GM12872 (cell line): ENCODE measurements at regions not wholly inside any gene's neighbourhood (a gene's known extent, or its start where the extent isn't known, plus 50 kb on each side); places are given as distances from the start of the nearest gene placed in this dataset.

Source experiments
- TF ChIP-seq, protein P1 (sequence below): IDR thresholded peaks from 3 replicates; pipeline ENCODE4 v1.5.1; 2011; ENCODE audit warnings: low read depth, mild to moderate bottlenecking, low read length, moderate library complexity; ENCODE audit not compliant: insufficient read depth

DNA sequence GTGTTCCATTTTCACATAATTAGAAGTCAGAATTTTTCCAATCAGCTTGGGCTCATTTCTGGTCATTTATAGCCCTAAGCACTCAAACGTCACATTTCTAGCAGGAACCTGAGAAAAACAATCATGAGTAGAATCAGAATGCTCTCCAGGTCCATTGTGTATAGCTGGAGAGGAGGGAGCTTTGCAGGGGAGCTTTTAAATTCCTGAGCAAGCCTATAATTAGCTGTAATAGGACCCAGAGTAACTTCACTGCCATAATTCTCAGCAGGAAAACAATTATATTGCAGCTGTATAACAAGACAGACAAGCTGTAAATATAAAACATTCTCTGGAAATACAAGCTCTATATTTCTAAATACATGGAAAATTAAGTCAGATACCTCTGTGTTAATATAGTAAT lies 637.6 kb upstream of the SGCD start:
- TF ChIP-seq, protein P1, sequence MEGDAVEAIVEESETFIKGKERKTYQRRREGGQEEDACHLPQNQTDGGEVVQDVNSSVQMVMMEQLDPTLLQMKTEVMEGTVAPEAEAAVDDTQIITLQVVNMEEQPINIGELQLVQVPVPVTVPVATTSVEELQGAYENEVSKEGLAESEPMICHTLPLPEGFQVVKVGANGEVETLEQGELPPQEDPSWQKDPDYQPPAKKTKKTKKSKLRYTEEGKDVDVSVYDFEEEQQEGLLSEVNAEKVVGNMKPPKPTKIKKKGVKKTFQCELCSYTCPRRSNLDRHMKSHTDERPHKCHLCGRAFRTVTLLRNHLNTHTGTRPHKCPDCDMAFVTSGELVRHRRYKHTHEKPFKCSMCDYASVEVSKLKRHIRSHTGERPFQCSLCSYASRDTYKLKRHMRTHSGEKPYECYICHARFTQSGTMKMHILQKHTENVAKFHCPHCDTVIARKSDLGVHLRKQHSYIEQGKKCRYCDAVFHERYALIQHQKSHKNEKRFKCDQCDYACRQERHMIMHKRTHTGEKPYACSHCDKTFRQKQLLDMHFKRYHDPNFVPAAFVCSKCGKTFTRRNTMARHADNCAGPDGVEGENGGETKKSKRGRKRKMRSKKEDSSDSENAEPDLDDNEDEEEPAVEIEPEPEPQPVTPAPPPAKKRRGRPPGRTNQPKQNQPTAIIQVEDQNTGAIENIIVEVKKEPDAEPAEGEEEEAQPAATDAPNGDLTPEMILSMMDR: no peak

DNA sequence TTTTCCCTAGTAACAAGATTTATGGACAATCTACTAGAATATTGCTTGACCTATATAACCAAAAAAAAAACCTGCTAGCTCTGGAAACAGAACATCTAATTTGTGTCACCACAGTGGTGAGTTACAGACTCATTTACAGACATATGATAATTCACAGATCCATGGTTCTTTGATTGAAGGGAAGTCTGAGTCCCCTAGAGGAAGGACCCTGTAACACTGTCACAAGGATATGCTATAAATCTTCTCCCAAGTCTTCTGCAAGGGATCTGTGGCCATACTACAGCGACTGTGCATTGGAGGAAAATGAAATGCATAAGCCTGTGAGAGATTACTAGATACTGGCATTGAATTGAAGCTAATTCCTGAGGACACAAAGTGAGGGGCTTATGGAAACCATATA lies 630.6 kb upstream of the SGCD start:
- TF ChIP-seq, protein P1: no peak

DNA sequence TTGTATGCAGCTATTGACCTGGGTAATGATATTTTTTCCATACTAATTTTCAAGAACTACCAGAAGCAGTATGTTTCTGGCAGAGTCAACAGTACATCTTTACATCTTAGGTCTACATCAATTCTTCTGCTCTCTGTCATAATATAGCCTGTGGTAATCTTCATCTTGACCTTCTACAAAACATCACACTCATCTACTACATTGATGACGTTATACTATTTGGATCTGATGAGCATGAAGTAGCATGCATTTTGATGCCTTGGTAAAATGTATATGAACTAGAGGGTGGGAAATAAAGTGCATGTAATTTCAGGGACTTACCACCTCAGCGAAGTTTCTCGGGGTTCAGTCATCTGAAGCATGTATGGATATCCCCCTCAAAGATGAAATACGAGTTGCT lies 629.7 kb upstream of the SGCD start:
- TF ChIP-seq, protein P1: no peak

DNA sequence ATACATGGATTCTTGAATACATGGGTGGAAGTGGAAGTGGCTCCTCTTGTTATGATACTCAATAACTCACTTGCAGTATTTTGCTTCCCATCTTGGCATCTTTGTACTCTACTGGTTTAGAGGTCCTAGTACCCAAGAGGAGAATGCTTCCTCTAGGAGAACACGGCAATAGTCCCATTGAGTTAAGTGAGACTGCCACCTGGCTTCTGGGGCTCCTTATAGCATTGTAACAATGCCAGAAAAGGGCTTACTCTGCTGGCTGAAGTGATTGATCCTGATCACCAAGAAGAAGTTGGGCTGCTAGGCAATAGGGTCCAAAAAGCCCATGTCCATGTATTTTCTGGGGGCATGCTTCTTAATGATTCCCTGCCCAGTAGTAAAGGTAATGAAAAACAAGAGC lies 627.6 kb upstream of the SGCD start:
- TF ChIP-seq, protein P1: no peak

DNA sequence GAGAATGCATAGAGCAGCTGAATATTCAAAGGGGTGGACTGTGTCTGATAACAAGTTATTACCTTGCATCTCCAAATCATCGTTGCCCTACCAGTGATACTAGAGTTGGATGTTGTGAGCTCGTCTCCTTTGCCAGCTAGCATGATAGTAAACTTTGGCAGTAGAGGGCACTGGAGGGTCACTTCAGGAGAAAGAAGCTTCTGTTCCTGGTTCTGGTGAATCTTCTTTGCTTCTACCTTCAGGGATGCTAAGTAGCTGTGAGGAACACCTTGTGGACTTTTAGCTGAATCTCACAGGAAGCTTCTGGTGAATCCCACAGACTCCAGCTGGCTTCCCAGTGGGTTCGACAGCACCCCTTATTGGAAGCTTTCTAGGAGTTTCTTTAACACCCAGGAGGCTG lies 626.6 kb upstream of the SGCD start:
- TF ChIP-seq, protein P1: 0 out of 3 replicates have a peak, but pooled peaks have one; percentile 26

DNA sequence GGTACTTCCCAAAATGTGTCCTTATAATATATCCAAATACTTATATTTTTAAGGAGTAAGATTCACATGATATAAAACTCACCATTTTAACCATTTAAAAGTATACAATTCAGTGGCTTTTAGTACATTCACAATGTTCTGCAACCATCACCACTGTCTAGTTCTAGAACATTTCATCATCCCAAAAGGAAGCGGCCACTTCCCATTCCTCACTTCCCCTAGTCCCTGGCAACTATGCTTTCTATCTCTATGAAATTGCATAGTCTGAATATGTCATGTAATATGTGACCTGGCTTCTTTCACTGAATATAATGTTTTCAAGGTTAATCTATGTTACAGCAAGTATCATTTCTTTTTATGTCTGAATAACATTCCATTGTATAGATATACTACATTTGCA lies 615.1 kb upstream of the SGCD start:
- TF ChIP-seq, protein P1: no peak

DNA sequence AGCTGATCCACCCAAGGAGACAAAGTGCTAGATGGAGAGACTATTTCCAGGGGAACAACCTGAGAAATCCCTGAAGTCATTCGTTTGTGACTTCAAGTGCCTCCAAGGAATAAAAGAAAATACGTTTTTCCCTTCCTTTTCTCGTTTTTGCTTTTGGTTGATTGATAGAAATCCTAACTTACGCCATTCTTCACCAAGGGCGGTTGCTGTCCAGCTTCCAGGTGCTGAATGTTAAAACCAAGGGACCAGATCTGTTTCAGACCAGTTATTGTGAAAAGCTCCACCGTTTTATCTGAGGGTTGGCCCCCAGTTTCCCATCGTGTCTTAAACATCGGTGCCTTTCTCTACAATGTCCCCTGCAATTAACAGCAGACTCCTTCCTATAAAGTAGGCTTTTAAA lies 600.7 kb upstream of the SGCD start:
- TF ChIP-seq, protein P1: no peak

DNA sequence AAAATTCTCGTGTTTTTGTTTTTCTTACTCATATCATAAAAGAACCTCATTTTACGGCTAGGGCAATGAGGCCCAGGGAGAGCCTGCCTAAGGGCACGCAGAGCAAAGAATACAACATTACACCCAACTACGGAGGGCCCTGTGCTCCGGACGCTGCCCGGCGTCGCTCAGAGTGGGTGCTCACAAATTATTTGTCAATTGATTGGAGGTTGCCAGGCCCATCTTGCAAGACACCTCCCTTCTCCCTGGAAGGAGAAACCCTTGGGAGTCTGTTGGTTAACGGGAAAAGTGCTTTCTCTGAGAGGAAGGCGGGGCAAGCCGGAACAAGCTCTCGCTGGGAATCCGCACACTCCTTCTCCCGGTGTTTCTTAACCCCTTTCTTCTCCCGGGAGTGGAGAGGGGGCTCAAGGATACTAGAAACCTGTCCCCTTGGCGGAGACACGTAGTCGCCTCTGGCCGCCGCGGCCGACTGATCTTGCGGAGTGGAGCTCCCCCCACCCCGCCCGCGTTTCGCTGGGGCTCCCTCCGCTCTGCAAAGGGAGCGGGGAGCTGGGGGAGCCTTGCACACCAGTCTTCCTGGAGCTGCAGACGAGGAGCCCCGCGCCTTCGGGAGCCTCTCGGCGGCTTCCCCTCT lies 599.3 kb upstream of the SGCD start:
- TF ChIP-seq, protein P1: no peak
